Activated T-cell treated with anti-CD3 and anti-CD28 coated beads, Interleukin-2, amount 50 U/mL, for 48 hours (primary cell): ENCODE measurements at regions not wholly inside any gene's neighbourhood (a gene's known extent, or its start where the extent isn't known, plus 50 kb on each side); places are given as distances from the start of the nearest gene placed in this dataset.

Source experiments
- DNase-seq, 2 experiments: peaks; one replicate each; pipeline ENCODE4 v3.0.0-alpha.2; 2020

- DNase-seq: no peak
These were observed 136.7 kb upstream of the FAM20A start for GRCh38 chr17:68737761-68738443.

GRCh38 chr17:68734931-68735330, 133.8 kb upstream of the FAM20A start:
- DNase-seq: no peak

GRCh38 chr17:68734187-68734900, 133.2 kb upstream of the FAM20A start:
- DNase-seq: no peak

- DNase-seq: no peak
These were observed 132.3 kb upstream of the FAM20A start for GRCh38 chr17:68733241-68734176.

- DNase-seq: no peak
These were observed 131.2 kb upstream of the FAM20A start for GRCh38 chr17:68732301-68732749.

- DNase-seq: no peak
These were observed 130.3 kb upstream of the FAM20A start for GRCh38 chr17:68731465-68731864.

- no peak for DNase-seq
These were observed 118.3 kb upstream of the FAM20A start for GRCh38 chr17:68719431-68719830.

- DNase-seq: no peak
These were observed 117.8 kb upstream of the FAM20A start for GRCh38 chr17:68718926-68719325.

GRCh38 chr17:68718465-68718864, 117.3 kb upstream of the FAM20A start:
- DNase-seq: no peak

GRCh38 chr17:68714676-68715075, 113.5 kb upstream of the FAM20A start:
- no peak for DNase-seq

- DNase-seq: no peak
These were observed 110.7 kb upstream of the FAM20A start for GRCh38 chr17:68711858-68712257.

GRCh38 chr17:68710976-68711375, 109.8 kb upstream of the FAM20A start:
- DNase-seq: no peak

- no peak for DNase-seq
These were observed 109.0 kb upstream of the FAM20A start for GRCh38 chr17:68710035-68710780.

GRCh38 chr17:68709461-68709860, 108.3 kb upstream of the FAM20A start:
- no peak for DNase-seq

- no peak for DNase-seq
These were observed 105.9 kb upstream of the FAM20A start for GRCh38 chr17:68707031-68707430.

GRCh38 chr17:68706356-68706920, 105.3 kb upstream of the FAM20A start:
- no peak for DNase-seq

GRCh38 chr17:68705714-68706076, 104.5 kb upstream of the FAM20A start:
- no peak for DNase-seq

GRCh38 chr17:68704871-68705713, 103.9 kb upstream of the FAM20A start:
- no peak for DNase-seq

- DNase-seq: no peak
These were observed 99.9 kb upstream of the FAM20A start for GRCh38 chr17:68701046-68701445.

GRCh38 chr17:68700421-68700820, 99.3 kb upstream of the FAM20A start:
- DNase-seq: no peak

GRCh38 chr17:68699936-68700335, 98.8 kb upstream of the FAM20A start:
- no peak for DNase-seq
